GM12878 (cell line): ENCODE measurements at regions not wholly inside any gene's neighbourhood (a gene's known extent, or its start where the extent isn't known, plus 50 kb on each side); places are given as distances from the start of the nearest gene placed in this dataset.

Experiments
- ATAC-seq: fragments of 200-7000 bp; cut with Tn5 transposase; 3 replicates; pipeline ENCODE4 v1.9.1; 2020; ENCODE audit warnings: mild to moderate bottlenecking, moderate library complexity
- BruUV-seq: library from RNA; stranded (reverse); fragments of 400-500 nt; replicated peaks from 2 replicates; lab custom pipeline; 2021; lab: Mats Ljungman, UMichigan
- CTCF ChIA-PET: fragments of 300-600 bp; sonication (Branson Sonifier 250); formaldehyde crosslinking; extraction: SDS; loops from one replicate; lab custom pipeline; 2021; ENCODE audit warnings: inconsistent platforms; lab: Yijun Ruan, JAX
- POLR2A ChIA-PET: fragments of 350-600 bp; formaldehyde crosslinking; extraction: SDS; loops from one replicate; lab custom pipeline; 2021; ENCODE audit warnings: inconsistent platforms; lab: Charles Lee
- RAD21 ChIA-PET: fragments of 300-600 bp; sonication (Branson Sonifier 250); formaldehyde crosslinking; loops from one replicate; lab custom pipeline; 2023; ENCODE audit warnings: antibody characterized with exemption; ENCODE audit not compliant: unreplicated experiment; lab: Charles Lee
- SMC1A ChIA-PET: fragments of 300-600 bp; sonication (Branson Sonifier 250); formaldehyde crosslinking; loops from one replicate; lab custom pipeline; 2023; ENCODE audit not compliant: unreplicated experiment, uncharacterized antibody; lab: Charles Lee
- DNase-seq: peaks from one replicate; pipeline ENCODE4 v3.0.0-alpha.2; 2011; ENCODE audit warnings: low read depth, low spot score
- FAIRE-seq: peaks from 3 replicates; lab custom pipeline; 2011; peaks lifted over from hg19 to GRCh38; lab: Jason Lieb, UNC
- H2AFZ ChIP-seq: 2 replicates; pipeline ENCODE4 v1.6.0; 2011; ENCODE audit warnings: low read depth, low read length, control low read depth; ENCODE audit not compliant: control insufficient read depth
- H3K27ac ChIP-seq: 2 replicates; pipeline ENCODE4 v1.5.1; 2011; ENCODE audit warnings: control low read depth; ENCODE audit not compliant: control insufficient read depth, insufficient read depth
- H3K27me3 ChIP-seq, 2 experiments: replicated peaks in 1 of 2; 2 replicates each; pipeline versions ENCODE4 v1.6.0 to v1.6.1; 2011; ENCODE audit warnings: low read length in 1 of 2; ENCODE audit not compliant: control insufficient read depth in 2 of 2, insufficient read depth in 2 of 2
- H3K36me3 ChIP-seq, 2 experiments: 2 replicates each; pipeline ENCODE4 v1.5.1; 2011; ENCODE audit warnings: low read length in 1 of 2; ENCODE audit not compliant: control insufficient read depth in 2 of 2, insufficient read depth in 2 of 2
- H3K4me1 ChIP-seq: 2 replicates; pipeline ENCODE4 v1.6.1; 2011; ENCODE audit warnings: mild to moderate bottlenecking, low read length, moderate library complexity, mixed read lengths; ENCODE audit not compliant: control insufficient read depth, insufficient read depth
- H3K4me2 ChIP-seq: 2 replicates; pipeline ENCODE4 v1.6.0; 2011; ENCODE audit warnings: control low read depth; ENCODE audit not compliant: control insufficient read depth, insufficient read depth
- H3K4me3 ChIP-seq: fragments of 200-600 bp; sonication (generic); 2 replicates; pipeline ENCODE4 v1.5.1; 2016
- H3K79me2 ChIP-seq: 2 replicates; pipeline ENCODE4 v1.6.0; 2011; ENCODE audit warnings: low read length; ENCODE audit not compliant: control insufficient read depth, insufficient read depth
- H3K9ac ChIP-seq: 2 replicates; pipeline ENCODE4 v1.8.0; 2011; ENCODE audit warnings: low read length, control low read depth, mixed read lengths; ENCODE audit not compliant: control insufficient read depth, insufficient read depth
- H3K9me3 ChIP-seq: replicated peaks from 3 replicates; pipeline ENCODE4 v1.5.1; 2011; ENCODE audit warnings: mild to moderate bottlenecking, low read length; ENCODE audit not compliant: control insufficient read depth, insufficient read depth
- H4K20me1 ChIP-seq: 2 replicates; pipeline ENCODE4 v1.6.0; 2011; ENCODE audit not compliant: control insufficient read depth, insufficient read depth
- EED ChIP-seq: sonication (generic); IDR thresholded peaks from 2 replicates; pipeline ENCODE4 v1.6.1; 2016; ENCODE audit warnings: antibody characterized with exemption, low read depth
- IKZF1 ChIP-seq: fragments of 450-650 bp; conservative IDR thresholded peaks from 2 replicates; pipeline ENCODE4 v1.6.1; 2017; ENCODE audit warnings: antibody characterized with exemption, mild to moderate bottlenecking
- IKZF2 ChIP-seq, 2 experiments: fragments of 450-650 bp; IDR thresholded peaks; 2 replicates each; pipeline ENCODE4 v1.6.1; 2017; ENCODE audit warnings: mild to moderate bottlenecking in 2 of 2, moderate library complexity in 2 of 2
- MYC ChIP-seq: IDR thresholded peaks from 2 replicates; pipeline ENCODE4 v1.6.1; 2011; ENCODE audit warnings: mild to moderate bottlenecking, low read length, moderate library complexity, inconsistent platforms; ENCODE audit not compliant: insufficient read depth, insufficient replicate concordance, insufficient read length, severe bottlenecking
- WGBS: methylation state at CpG from one replicate; pipeline ENCODE4 v1.1.6; 2016; ENCODE audit warnings: low lambda C conversion rate; ENCODE audit not compliant: insufficient replicate concordance, insufficient coverage; ENCODE audit errors: missing lambda C conversion rate; 5-methylcytosine and 5-hydroxymethylcytosine counted together
- in situ Hi-C: fragments of 300-500 bp; cut with MboI; formaldehyde crosslinking; loops from 9 replicates; pipeline ENCODE4 v1.14.3; 2018; ENCODE audit warnings: mixed read lengths
- intact Hi-C: fragments of 100-400 bp; cut with micrococcal nuclease; formaldehyde crosslinking; loops from one replicate; pipeline ENCODE4 v1.14.2; 2022; ENCODE audit not compliant: unreplicated experiment
- TF ChIP-seq, protein P1 (sequence below): fragments of 450-650 bp; IDR thresholded peaks from 2 replicates; pipeline ENCODE4 v1.6.1; 2017; ENCODE audit warnings: borderline replicate concordance

DNA sequence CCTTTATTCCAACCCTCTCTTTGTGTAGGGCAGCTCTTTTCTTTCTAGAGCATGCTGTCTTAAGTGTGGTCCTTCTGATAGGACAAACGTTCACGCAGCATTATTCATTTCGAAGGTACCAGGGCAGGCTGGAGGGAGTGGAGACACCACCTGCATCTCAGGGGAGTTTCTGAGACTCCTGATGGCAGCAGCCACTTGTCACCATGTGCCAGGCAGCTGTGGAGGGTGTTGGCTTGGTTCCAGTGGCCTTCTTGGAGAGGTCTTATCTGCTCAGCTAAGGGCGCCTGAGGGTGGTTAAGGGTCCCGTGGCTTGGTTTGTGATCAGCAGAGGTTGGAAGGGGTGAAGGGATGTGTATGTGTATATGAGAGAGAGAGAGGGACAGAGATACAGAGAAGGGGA is 257.1 kb upstream of the EEF2KMT start (continued):
- TF ChIP-seq, protein P1, sequence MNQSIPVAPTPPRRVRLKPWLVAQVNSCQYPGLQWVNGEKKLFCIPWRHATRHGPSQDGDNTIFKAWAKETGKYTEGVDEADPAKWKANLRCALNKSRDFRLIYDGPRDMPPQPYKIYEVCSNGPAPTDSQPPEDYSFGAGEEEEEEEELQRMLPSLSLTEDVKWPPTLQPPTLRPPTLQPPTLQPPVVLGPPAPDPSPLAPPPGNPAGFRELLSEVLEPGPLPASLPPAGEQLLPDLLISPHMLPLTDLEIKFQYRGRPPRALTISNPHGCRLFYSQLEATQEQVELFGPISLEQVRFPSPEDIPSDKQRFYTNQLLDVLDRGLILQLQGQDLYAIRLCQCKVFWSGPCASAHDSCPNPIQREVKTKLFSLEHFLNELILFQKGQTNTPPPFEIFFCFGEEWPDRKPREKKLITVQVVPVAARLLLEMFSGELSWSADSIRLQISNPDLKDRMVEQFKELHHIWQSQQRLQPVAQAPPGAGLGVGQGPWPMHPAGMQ = no peak
- no peak for TF ChIP-seq IKZF2 (IDR thresholded peaks at IDR 0.05)

DNA sequence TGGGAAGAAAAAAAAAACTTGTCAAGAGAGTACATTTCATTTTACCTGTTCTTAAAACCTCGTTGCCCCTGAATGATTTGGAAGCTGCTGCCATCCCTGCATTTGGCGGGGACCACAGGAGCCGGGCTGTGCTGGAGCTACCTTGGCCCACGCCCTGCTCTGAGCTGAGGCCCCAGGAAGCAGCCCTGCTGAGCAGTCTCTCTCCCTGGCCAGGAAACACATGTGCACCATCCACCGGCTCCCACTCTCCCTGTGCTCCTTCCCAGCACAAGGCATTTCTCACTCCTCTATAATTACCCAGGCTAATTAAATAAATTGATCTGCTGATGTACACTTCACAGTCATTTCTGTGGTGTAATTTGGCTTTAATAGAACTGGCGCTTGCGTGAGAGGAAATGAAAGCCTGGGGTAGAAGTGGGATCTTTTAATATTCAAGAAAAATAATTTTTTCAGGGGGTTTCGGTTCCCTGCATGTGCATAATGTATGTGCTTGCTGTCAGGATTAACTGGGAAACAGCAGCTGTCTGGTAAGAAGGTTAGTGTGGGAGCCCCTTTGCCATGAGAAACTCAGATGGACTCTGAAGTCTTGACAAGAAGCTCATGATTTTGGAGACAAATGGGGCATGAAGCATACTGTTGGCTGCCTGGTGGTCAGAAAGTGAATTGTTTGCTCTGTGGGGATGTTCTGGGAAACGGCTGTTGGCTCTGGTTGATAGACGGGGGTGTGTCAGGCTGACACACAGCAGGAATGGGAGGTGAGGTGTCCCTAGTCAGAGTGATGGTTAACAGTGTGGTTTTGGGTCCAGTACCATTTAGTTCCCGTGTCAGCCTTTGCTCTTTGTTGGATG is 252.3 kb upstream of the EEF2KMT start:
- POLR2A ChIA-PET = no interaction called here
- no peaks in the 10 kb centered on the region for H3K79me2 ChIP-seq
- RAD21 ChIA-PET = no interaction called here
- in situ Hi-C loops (no loop called here), intact Hi-C loops (no loop called here)
- SMC1A ChIA-PET = no interaction called here
- CTCF ChIA-PET = no interaction called here
- DNase-seq = no peak
- 10% methylated on average over 11 of the region's 11 CpGs for WGBS
- TF ChIP-seq EED (no peak), MYC (no peak), IKZF1 (0 out of 2 replicates have a peak, but pooled peaks have one; percentile 10)
- BruUV-seq = no TSS peak
- H3K9me3 ChIP-seq = no peaks in the 10 kb centered on the region
- H3K4me3 ChIP-seq = no peak overlapping the region
- FAIRE-seq = no peak
- H3K27ac ChIP-seq = no peak overlapping the region
- H3K4me1 ChIP-seq = no peaks in the 10 kb centered on the region
- no peaks in the 10 kb centered on the region for H3K36me3 ChIP-seq
- no peaks in the 10 kb centered on the region for H3K27me3 ChIP-seq
- no peak overlapping the region for H3K9ac ChIP-seq
- no peak overlapping the region for H2AFZ ChIP-seq
- H4K20me1 ChIP-seq = no peaks in the 10 kb centered on the region
- ATAC-seq = no peak
- H3K4me2 ChIP-seq = no peak overlapping the region
